ENCODE measurements at regions not wholly inside any gene's neighbourhood (a gene's known extent, or its start where the extent isn't known, plus 50 kb on each side); places are given as distances from the start of the nearest gene placed in this dataset.

DNA sequence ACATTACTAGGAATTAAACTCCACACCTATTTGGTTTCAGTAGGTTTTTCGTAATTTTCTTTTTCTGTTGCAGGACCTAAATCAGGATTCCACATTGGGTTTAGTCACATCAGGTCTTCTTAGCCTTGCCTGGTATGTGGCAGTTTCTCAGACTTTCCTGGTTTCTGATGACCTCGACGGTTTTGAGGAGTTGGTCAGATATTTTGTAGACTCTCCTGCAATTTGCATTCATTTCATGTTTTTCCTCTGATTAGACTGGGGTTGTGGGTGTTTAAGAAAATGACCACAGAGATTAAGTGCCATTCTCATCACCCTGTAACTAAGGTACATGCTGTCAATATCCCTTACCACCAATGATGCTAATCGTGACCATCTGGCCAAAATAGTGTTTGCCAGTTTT, 97.3 kb upstream of the ST6GAL2 start:
- TF ChIP-seq, protein P1, sequence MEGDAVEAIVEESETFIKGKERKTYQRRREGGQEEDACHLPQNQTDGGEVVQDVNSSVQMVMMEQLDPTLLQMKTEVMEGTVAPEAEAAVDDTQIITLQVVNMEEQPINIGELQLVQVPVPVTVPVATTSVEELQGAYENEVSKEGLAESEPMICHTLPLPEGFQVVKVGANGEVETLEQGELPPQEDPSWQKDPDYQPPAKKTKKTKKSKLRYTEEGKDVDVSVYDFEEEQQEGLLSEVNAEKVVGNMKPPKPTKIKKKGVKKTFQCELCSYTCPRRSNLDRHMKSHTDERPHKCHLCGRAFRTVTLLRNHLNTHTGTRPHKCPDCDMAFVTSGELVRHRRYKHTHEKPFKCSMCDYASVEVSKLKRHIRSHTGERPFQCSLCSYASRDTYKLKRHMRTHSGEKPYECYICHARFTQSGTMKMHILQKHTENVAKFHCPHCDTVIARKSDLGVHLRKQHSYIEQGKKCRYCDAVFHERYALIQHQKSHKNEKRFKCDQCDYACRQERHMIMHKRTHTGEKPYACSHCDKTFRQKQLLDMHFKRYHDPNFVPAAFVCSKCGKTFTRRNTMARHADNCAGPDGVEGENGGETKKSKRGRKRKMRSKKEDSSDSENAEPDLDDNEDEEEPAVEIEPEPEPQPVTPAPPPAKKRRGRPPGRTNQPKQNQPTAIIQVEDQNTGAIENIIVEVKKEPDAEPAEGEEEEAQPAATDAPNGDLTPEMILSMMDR (IDR thresholded peaks at IDR 0.05): no peak
- no peak for TF ChIP-seq POLR2AphosphoS5 (IDR thresholded peaks at IDR 0.05)

Data from upper lobe of left lung (tissue), 4 donors.